ENCODE measurements at regions not wholly inside any gene's neighbourhood (a gene's known extent, or its start where the extent isn't known, plus 50 kb on each side); places are given as distances from the start of the nearest gene placed in this dataset.

DNA sequence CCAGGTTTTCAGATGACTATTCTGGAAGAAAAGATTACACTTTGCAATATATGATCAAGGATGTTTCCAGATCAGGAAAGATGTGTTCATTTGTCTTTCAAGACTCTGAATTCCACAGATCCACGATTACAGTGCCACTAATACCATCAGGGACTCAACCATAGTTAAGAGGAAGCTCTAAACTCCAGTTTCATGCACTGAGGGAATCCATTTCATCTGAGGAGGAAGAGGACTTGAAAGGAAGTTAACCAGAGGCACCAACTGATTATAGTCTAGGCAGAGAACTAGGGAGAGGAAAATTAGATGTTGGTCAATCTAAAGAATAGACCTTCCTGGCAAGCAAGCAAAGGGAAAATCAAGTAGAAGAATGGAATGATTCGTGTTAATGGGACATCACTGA is 218.3 kb upstream of the PRDM1 start:
- TF ChIP-seq ZNF274 (IDR thresholded peaks at IDR 0.05; ENCODE audit: low read depth, low read length) (no peak), YY1 (IDR thresholded peaks at IDR 0.05; ENCODE audit: insufficient read depth, insufficient read length) (no peak)
